ENCODE measurements at regions not wholly inside any gene's neighbourhood (a gene's known extent, or its start where the extent isn't known, plus 50 kb on each side); places are given as distances from the start of the nearest gene placed in this dataset.
A peak's percentile ranks its signal among the peaks of the same experiment; 100 is the strongest.

GRCh38 chr14:26209699-26210098, 388.1 kb downstream of the NOVA1 start:
- no peak overlapping the region for H3K4me3 ChIP-seq (ENCODE audit: low read depth, low read length)
- TF ChIP-seq CTCF (IDR thresholded peaks at IDR 0.05; ENCODE audit: insufficient read depth, low read depth, low read length), result no peak
- no peak for DNase-seq (ENCODE audit: low read depth)

- no peak for TF ChIP-seq CTCF (IDR thresholded peaks at IDR 0.05; ENCODE audit: insufficient read depth, low read depth, low read length)
- DNase-seq (ENCODE audit: low read depth), result no peak
Measured at GRCh38 chr14:26206640-26207039, 391.2 kb downstream of the NOVA1 start.

DNA sequence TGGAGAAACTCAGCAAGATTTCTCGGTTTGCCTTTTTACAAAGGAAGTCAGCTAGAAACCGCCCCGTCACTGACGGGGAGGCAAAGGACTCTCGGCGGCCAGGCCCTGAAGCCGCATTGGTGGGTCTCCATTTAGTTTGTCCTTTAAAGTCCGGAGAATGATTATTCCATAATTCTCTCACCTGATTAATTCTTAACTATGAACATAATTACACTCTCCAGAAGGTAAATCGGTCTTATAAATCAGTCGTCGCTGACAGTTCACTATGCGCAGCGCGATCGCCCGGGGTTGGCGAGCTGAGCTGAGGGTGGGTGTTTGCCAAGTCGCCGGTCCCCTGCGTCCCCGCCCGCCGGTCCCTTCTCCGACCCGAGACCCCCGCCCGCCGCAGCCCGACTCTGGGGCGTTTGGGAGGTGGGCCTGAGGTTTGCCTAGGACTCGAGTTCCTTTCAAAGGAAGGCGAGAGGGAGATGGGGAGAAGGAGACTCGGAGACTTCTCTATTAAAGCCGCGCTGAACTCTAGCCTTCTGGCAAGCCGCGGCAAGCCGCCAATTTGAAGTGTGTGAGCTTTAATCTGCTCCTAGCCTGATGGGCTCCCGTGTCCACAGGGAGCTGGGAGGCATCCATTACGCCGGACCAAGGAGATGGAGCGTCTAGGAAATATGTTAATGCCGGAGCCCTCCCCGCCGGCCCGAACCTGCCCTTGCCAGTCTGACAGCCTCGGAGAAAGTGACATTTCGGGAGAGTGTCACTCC, 392.9 kb downstream of the NOVA1 start:
- DNase-seq (ENCODE audit: low read depth), result no peak
- no peak for TF ChIP-seq CTCF (IDR thresholded peaks at IDR 0.05; ENCODE audit: insufficient read depth, low read depth, low read length)
- no peak overlapping the region for H3K4me3 ChIP-seq (ENCODE audit: low read depth, low read length)

More at GRCh38 chr14:26206640-26207039, 391.2 kb downstream of the NOVA1 start:
- no peak overlapping the region for H3K4me3 ChIP-seq (ENCODE audit: low read depth, low read length)

DNA sequence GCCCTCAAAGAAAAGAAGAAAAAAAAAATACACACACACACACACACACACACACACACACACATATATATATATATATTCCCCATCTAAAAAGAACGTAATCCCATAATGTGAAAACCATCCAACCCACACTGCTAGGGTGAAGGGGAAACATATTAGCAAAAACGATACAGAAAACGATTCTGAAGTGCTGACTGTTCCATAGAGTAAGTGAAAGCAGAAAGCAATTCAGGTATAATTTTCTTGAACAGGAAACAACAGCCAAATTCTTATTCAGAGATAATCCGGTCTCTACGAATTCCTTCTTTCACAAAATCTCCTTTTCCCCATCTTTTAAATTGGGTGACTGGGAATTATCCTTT, 393.5 kb downstream of the NOVA1 start:
- H3K4me3 ChIP-seq (ENCODE audit: low read depth, low read length), result no peak overlapping the region
- no peak for DNase-seq (ENCODE audit: low read depth)
- TF ChIP-seq CTCF (IDR thresholded peaks at IDR 0.05; ENCODE audit: insufficient read depth, low read depth, low read length), result no peak

DNA sequence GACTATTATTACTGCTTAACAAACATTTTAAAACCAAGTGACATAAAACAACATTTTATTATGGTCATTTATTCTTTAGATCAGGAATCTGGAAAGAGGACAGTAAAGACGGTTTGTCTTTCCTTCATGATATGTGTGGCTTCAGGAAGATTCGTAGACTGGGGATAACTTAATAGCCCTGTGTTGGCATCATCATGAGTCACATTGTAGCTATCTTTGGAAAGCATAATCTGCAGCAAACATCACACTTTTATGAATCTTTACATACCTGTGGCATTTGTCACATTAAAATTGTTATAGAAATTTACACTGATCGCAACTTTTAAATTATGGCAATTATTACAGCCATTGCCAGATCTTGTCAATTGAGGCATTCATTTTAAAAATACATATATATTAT, 397.1 kb downstream of the NOVA1 start:
- peak; percentile 21 for DNase-seq (ENCODE audit: low read depth)
- no peak overlapping the region for H3K4me3 ChIP-seq (ENCODE audit: low read depth, low read length)
- no peak for TF ChIP-seq CTCF (IDR thresholded peaks at IDR 0.05; ENCODE audit: insufficient read depth, low read depth, low read length)

DNA sequence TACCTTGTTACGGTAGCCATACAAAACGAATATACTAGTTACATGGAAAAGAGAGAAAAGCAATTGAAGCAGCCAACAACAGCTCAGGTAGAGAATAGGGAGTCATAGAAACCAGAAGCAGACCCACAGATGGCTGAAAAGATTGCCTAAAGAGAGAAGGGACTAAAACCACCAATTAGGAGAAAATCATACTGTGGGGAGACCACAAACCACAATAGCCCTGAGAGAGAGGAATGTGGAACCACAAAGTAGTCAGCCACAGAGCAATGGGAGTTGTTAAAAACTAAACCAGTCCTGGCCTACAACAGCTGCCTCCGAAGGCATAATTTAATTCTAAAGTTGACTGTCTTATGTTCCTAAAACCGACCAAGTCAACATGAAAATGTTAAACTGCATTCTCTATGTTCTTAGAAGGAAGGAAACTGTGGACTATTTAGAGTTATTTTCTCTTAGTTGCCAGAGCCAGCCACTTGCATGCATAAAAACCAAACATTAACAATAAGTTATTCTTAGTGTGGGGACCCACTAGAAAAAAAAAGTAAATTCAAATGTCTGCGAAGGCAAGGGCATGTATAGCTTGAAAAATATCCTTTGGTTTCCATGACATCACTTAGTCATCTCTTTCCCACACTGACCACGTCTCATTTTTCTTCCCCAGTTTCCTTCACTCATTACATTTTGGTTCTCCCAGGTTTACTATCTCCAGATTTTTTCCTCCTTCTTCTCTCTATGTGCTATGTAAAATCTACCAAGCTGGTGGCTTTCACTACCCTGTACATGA, 398.1 kb downstream of the NOVA1 start:
- TF ChIP-seq CTCF (IDR thresholded peaks at IDR 0.05; ENCODE audit: insufficient read depth, low read depth, low read length), result no peak
- H3K4me3 ChIP-seq (ENCODE audit: low read depth, low read length), result no peak overlapping the region
- no peak for DNase-seq (ENCODE audit: low read depth)
